NB4 (cell line): ENCODE measurements at regions not wholly inside any gene's neighbourhood (a gene's known extent, or its start where the extent isn't known, plus 50 kb on each side); places are given as distances from the start of the nearest gene placed in this dataset.

ENCODE experiments used
- POLR2A ChIP-seq: IDR thresholded peaks from 2 replicates; pipeline ENCODE4 v1.6.1; 2011; ENCODE audit warnings: mild to moderate bottlenecking; ENCODE audit not compliant: insufficient read length; ENCODE audit errors: extremely low read depth
- TF ChIP-seq, protein P1 (sequence below): IDR thresholded peaks from 2 replicates; pipeline ENCODE4 v1.6.1; 2011; ENCODE audit warnings: low read depth, low read length

- TF ChIP-seq POLR2A: no peak
- TF ChIP-seq, protein P1, sequence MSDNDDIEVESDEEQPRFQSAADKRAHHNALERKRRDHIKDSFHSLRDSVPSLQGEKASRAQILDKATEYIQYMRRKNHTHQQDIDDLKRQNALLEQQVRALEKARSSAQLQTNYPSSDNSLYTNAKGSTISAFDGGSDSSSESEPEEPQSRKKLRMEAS: no peak
Measured at GRCh38 chr7:113030489-113030888, 56.1 kb downstream of the GPR85 start.
